ENCODE measurements at regions not wholly inside any gene's neighbourhood (a gene's known extent, or its start where the extent isn't known, plus 50 kb on each side); places are given as distances from the start of the nearest gene placed in this dataset.

- no peak for ATAC-seq
- ChIA-PET POLR2A (no interaction called here), SMC1A (ENCODE audit: uncharacterized antibody, unreplicated experiment) (no interaction called here), RAD21 (ENCODE audit: unreplicated experiment) (no interaction called here), CTCF (interaction anchor here (0.7 kb wide), 1 partner anchor 13 kb away, joined by 3 read pairs; no protein-coding TSS in a partner anchor)
- Histone ChIP-seq H3K4me1 (ENCODE audit: control insufficient read depth, insufficient read depth, low read length) (peaks cover 5% of the 10 kb centered on the region; the same call in 1 of the 2 replicates), H4K20me1 (ENCODE audit: control insufficient read depth, insufficient read depth) (no peaks in the 10 kb centered on the region), H3K27ac (ENCODE audit: control insufficient read depth, insufficient read depth) (no peak overlapping the region), H3K4me2 (ENCODE audit: control insufficient read depth, insufficient read depth) (no peak overlapping the region), H3K9me3 (replicated peaks; ENCODE audit: control insufficient read depth, insufficient read depth, low read length) (no peaks in the 10 kb centered on the region), H3K27me3 (replicated peaks in 1 of 2; ENCODE audit: control insufficient read depth in 2 of 2, insufficient read depth in 2 of 2, low read length in 1 of 2) (no peaks in the 10 kb centered on the region; a peak in 1 of 4 replicates), H3K79me2 (ENCODE audit: control insufficient read depth, insufficient read depth, low read length) (no peaks in the 10 kb centered on the region), H3K36me3 (ENCODE audit: control insufficient read depth in 2 of 2, insufficient read depth in 2 of 2, low read length in 1 of 2) (no peaks in the 10 kb centered on the region), H3K9ac (ENCODE audit: control insufficient read depth, insufficient read depth, low read length) (no peak overlapping the region), H2AFZ (ENCODE audit: control insufficient read depth, low read depth, low read length) (no peak overlapping the region), H3K4me3 (no peak overlapping the region)
- in situ Hi-C loops (cut with MboI) (no loop called here), intact Hi-C loops (cut with micrococcal nuclease; ENCODE audit: unreplicated experiment) (no loop called here)
- 0% methylated on average over 1 of the region's 1 CpG for WGBS (ENCODE audit: insufficient coverage, insufficient replicate concordance, low lambda C conversion rate, missing lambda C conversion rate)
- no peak for DNase-seq (ENCODE audit: low read depth, low spot score)
- TF ChIP-seq BACH1 (IDR thresholded peaks at IDR 0.05; ENCODE audit: borderline replicate concordance) (no peak), CBX3 (IDR thresholded peaks at IDR 0.05; ENCODE audit: borderline replicate concordance, low read depth) (no peak), LARP7 (IDR thresholded peaks at IDR 0.05) (no peak), SIN3A (IDR thresholded peaks at IDR 0.05; ENCODE audit: low read depth, low read length) (no peak)
- no TSS peak for BruUV-seq (replicated peaks)
- FAIRE-seq = no peak
Measured at GRCh38 chr1:112267206-112267605, 128.8 kb upstream of the CTTNBP2NL start.

GRCh38 chr1:112267929-112268328 is 128.1 kb upstream of the CTTNBP2NL start:
- Histone ChIP-seq H3K4me3 (no peak overlapping the region), H3K79me2 (ENCODE audit: control insufficient read depth, insufficient read depth, low read length) (no peaks in the 10 kb centered on the region), H3K27ac (ENCODE audit: control insufficient read depth, insufficient read depth) (no peak overlapping the region), H3K4me2 (ENCODE audit: control insufficient read depth, insufficient read depth) (no peak overlapping the region), H3K9ac (ENCODE audit: control insufficient read depth, insufficient read depth, low read length) (no peak overlapping the region), H3K27me3 (replicated peaks in 1 of 2; ENCODE audit: control insufficient read depth in 2 of 2, insufficient read depth in 2 of 2, low read length in 1 of 2) (no peaks in the 10 kb centered on the region), H3K4me1 (ENCODE audit: control insufficient read depth, insufficient read depth, low read length) (peaks cover 9% of the 10 kb centered on the region; the same call in 1 of the 2 replicates), H3K9me3 (replicated peaks; ENCODE audit: control insufficient read depth, insufficient read depth, low read length) (no peaks in the 10 kb centered on the region), H3K36me3 (ENCODE audit: control insufficient read depth in 2 of 2, insufficient read depth in 2 of 2, low read length in 1 of 2) (no peaks in the 10 kb centered on the region), H4K20me1 (ENCODE audit: control insufficient read depth, insufficient read depth) (no peaks in the 10 kb centered on the region), H2AFZ (ENCODE audit: control insufficient read depth, low read depth, low read length) (no peak overlapping the region)
- ChIA-PET CTCF (interaction anchor here (0.7 kb wide), 1 partner anchor 12 kb away, joined by 3 read pairs; no protein-coding TSS in a partner anchor), SMC1A (ENCODE audit: uncharacterized antibody, unreplicated experiment) (no interaction called here), RAD21 (ENCODE audit: unreplicated experiment) (no interaction called here), POLR2A (no interaction called here)
- FAIRE-seq (no peak), ATAC-seq (no peak), DNase-seq (ENCODE audit: low read depth, low spot score) (no peak)
- in situ Hi-C loops (cut with MboI) = no loop called here
- intact Hi-C loops (cut with micrococcal nuclease; ENCODE audit: unreplicated experiment) = no loop called here
- BruUV-seq (replicated peaks) = no TSS peak
- TF ChIP-seq CHD1 (IDR thresholded peaks at IDR 0.05; ENCODE audit: low read depth, low read length) (no peak), SP1 (IDR thresholded peaks at IDR 0.05; ENCODE audit: low read depth, low read length) (no peak), FOXM1 (IDR thresholded peaks at IDR 0.05; ENCODE audit: low read depth, low read length) (no peak), CEBPB (IDR thresholded peaks at IDR 0.05; ENCODE audit: borderline replicate concordance in 1 of 2, low read depth in 2 of 2, low read length in 2 of 2) (no peak), NFXL1 (IDR thresholded peaks at IDR 0.05; ENCODE audit: borderline replicate concordance) (no peak), E2F4 (IDR thresholded peaks at IDR 0.05; ENCODE audit: low read depth, low read length) (no peak), NR2F1 (conservative IDR thresholded peaks at IDR 0.05) (no peak), STAT3 (IDR thresholded peaks at IDR 0.05; ENCODE audit: low read depth, low read length) (no peak), CREM (IDR thresholded peaks at IDR 0.05; ENCODE audit: low read depth) (0 out of 2 replicates have a peak, but pooled peaks have one; percentile 21), SPI1 (IDR thresholded peaks at IDR 0.05; ENCODE audit: borderline replicate concordance, insufficient read depth, low read depth, low read length) (no peak), ZNF24 (IDR thresholded peaks at IDR 0.05) (no peak), CBX3 (IDR thresholded peaks at IDR 0.05; ENCODE audit: borderline replicate concordance, low read depth) (no peak), IKZF2 (IDR thresholded peaks at IDR 0.05) (no peak), CREB1 (IDR thresholded peaks at IDR 0.05; ENCODE audit: low read depth) (peak; percentile 37; the same call in 1 of the 2 replicates), NRF1 (conservative IDR thresholded peaks at IDR 0.05; ENCODE audit: low read depth, low read length) (no peak), SIN3A (IDR thresholded peaks at IDR 0.05; ENCODE audit: low read depth, low read length) (no peak), PAX5 (IDR thresholded peaks at IDR 0.05; ENCODE audit: borderline replicate concordance, low read depth, low read length) (no peak), TCF3 (IDR thresholded peaks at IDR 0.05; ENCODE audit: borderline replicate concordance, insufficient read depth, low read depth, low read length) (no peak)

All from GM12878 (cell line).